H1 (cell line): ENCODE measurements at regions not wholly inside any gene's neighbourhood (a gene's known extent, or its start where the extent isn't known, plus 50 kb on each side); places are given as distances from the start of the nearest gene placed in this dataset.

ENCODE experiments used
- CTCF ChIA-PET: fragments of 300-600 bp; sonication (Branson Sonifier 250); formaldehyde crosslinking; loops from one replicate; lab custom pipeline; 2021; ENCODE audit not compliant: partially characterized antibody; lab: Charles Lee
- POLR2A ChIA-PET: fragments of 300-600 bp; sonication (Branson Sonifier 250); formaldehyde crosslinking; loops from one replicate; lab custom pipeline; 2021; ENCODE audit warnings: inconsistent platforms; ENCODE audit not compliant: partially characterized antibody; lab: Charles Lee
- DNase-seq, 2 experiments: peaks; one replicate each; pipeline versions ENCODE4 v3.0.0 to v3.0.0-alpha.2; 2010 to 2022; ENCODE audit warnings: low spot score in 2 of 2, low read depth in 1 of 2, mixed read lengths in 1 of 2
- FAIRE-seq: peaks from 2 replicates; lab custom pipeline; 2011; peaks lifted over from hg19 to GRCh38; lab: Jason Lieb, UNC
- H2AFZ ChIP-seq: 2 replicates; pipeline ENCODE4 v1.8.1; 2012; ENCODE audit warnings: low read length, inconsistent platforms
- H2AK5ac ChIP-seq: 2 replicates; pipeline ENCODE4 v1.6.1; 2013; ENCODE audit warnings: low read depth, low read length
- H2BK120ac ChIP-seq: replicated peaks from 2 replicates; pipeline ENCODE3; 2013; ENCODE audit warnings: low read depth, low read length, inconsistent platforms
- H2BK12ac ChIP-seq: 2 replicates; pipeline ENCODE4 v1.6.1; 2013; ENCODE audit warnings: low read depth, low read length
- H2BK15ac ChIP-seq: 2 replicates; pipeline ENCODE4 v1.6.1; 2013; ENCODE audit warnings: low read length
- H2BK20ac ChIP-seq: 2 replicates; pipeline ENCODE4 v1.6.1; 2013; ENCODE audit warnings: low read length
- H2BK5ac ChIP-seq: 2 replicates; pipeline ENCODE4 v1.6.1; 2013; ENCODE audit warnings: low read depth, low read length
- H3K14ac ChIP-seq: 2 replicates; pipeline ENCODE4 v1.6.1; 2013; ENCODE audit warnings: inconsistent platforms; ENCODE audit not compliant: insufficient read length
- H3K18ac ChIP-seq: 2 replicates; pipeline ENCODE4 v1.6.1; 2013; ENCODE audit warnings: low read length; ENCODE audit errors: extremely low read depth
- H3K23ac ChIP-seq: 2 replicates; pipeline ENCODE4 v1.6.1; 2013; ENCODE audit warnings: inconsistent platforms; ENCODE audit not compliant: insufficient read length
- H3K23me2 ChIP-seq: 2 replicates; pipeline ENCODE4 v1.6.1; 2013; ENCODE audit warnings: low read depth, low read length
- H3K27ac ChIP-seq: 2 replicates; pipeline ENCODE4 v1.6.1; 2011; ENCODE audit warnings: low read depth, low read length, inconsistent platforms
- H3K27me3 ChIP-seq, 4 experiments: replicated peaks in 1 of 4; 1 replicate in 1 of 4; 2 replicates in 3 of 4; pipeline versions ENCODE4 v1.6.1 to v1.8.1; 2011 to 2013; ENCODE audit warnings: low read length in 3 of 4, mild to moderate bottlenecking in 3 of 4, inconsistent platforms in 2 of 4, mixed read lengths in 2 of 4, moderate library complexity in 1 of 4; ENCODE audit not compliant: control insufficient read depth in 3 of 4, insufficient read depth in 3 of 4; ENCODE audit errors: extremely low read depth in 1 of 4
- H3K36me3 ChIP-seq, 4 experiments: 2 replicates each; pipeline versions ENCODE4 v1.6.1 to v1.8.1; 2011 to 2013; ENCODE audit warnings: mild to moderate bottlenecking in 4 of 4, low read length in 3 of 4, moderate library complexity in 2 of 4, control low read depth in 1 of 4, inconsistent platforms in 1 of 4; ENCODE audit not compliant: insufficient read depth in 4 of 4, control insufficient read depth in 2 of 4
- H3K4ac ChIP-seq: replicated peaks from 2 replicates; pipeline ENCODE3; 2013; ENCODE audit warnings: low read length, low read depth, mixed read lengths, inconsistent platforms; ENCODE audit not compliant: insufficient read length
- H3K4me1 ChIP-seq, 4 experiments: replicated peaks in 1 of 4; 1 replicate in 1 of 4; 2 replicates in 3 of 4; pipeline versions ENCODE4 v1.6.1 to v1.8.1; 2011 to 2013; ENCODE audit warnings: low read length in 3 of 4, inconsistent platforms in 2 of 4, mixed read lengths in 1 of 4; ENCODE audit not compliant: insufficient read depth in 4 of 4, control insufficient read depth in 3 of 4
- H3K4me2 ChIP-seq, 2 experiments: 2 replicates each; pipeline versions ENCODE4 v1.6.1 to v1.8.1; 2011 to 2013; ENCODE audit warnings: low read depth in 2 of 2, low read length in 2 of 2, control low read depth in 1 of 2, inconsistent platforms in 1 of 2, mild to moderate bottlenecking in 1 of 2; ENCODE audit not compliant: insufficient read depth in 1 of 2
- H3K4me3 ChIP-seq, 4 experiments: fragments of 200-600, 300-600 bp in 1 of 4; sonication (generic), shearing (Covaris generic), sonication (Bioruptor Twin) in 1 of 4; 2 replicates each; pipeline versions ENCODE4 v1.5.1 to v1.8.1; 2011 to 2016; ENCODE audit warnings: low read length in 4 of 4, low read depth in 3 of 4, control low read depth in 2 of 4, inconsistent platforms in 2 of 4, mild to moderate bottlenecking in 2 of 4, mixed read lengths in 1 of 4, moderate library complexity in 1 of 4; ENCODE audit not compliant: insufficient read depth in 2 of 4; ENCODE audit errors: extremely low read depth in 1 of 4
- H3K56ac ChIP-seq: replicated peaks from 2 replicates; pipeline ENCODE3; 2013; ENCODE audit warnings: low read depth, mild to moderate bottlenecking, mixed read lengths, low read length, inconsistent platforms; ENCODE audit not compliant: insufficient read length
- H3K79me1 ChIP-seq: 2 replicates; pipeline ENCODE4 v1.6.1; 2013; ENCODE audit warnings: low read depth, low read length, control low read depth
- H3K79me2 ChIP-seq, 2 experiments: 2 replicates each; pipeline versions ENCODE4 v1.6.1 to v1.8.1; 2012 to 2013; ENCODE audit warnings: low read length in 2 of 2, mild to moderate bottlenecking in 2 of 2, inconsistent platforms in 1 of 2; ENCODE audit not compliant: insufficient read depth in 2 of 2, control insufficient read depth in 1 of 2
- H3K9ac ChIP-seq, 4 experiments: replicated peaks in 1 of 4; 1 replicate in 1 of 4; 2 replicates in 3 of 4; pipeline versions ENCODE4 v1.6.1 to v1.8.1; 2011 to 2013; ENCODE audit warnings: low read depth in 3 of 4, low read length in 3 of 4, control low read depth in 2 of 4, mild to moderate bottlenecking in 2 of 4, moderate library complexity in 2 of 4, inconsistent platforms in 1 of 4; ENCODE audit errors: extremely low read depth in 1 of 4
- H3K9me3 ChIP-seq, 2 experiments: 2 replicates each; pipeline versions ENCODE4 v1.6.1 to v1.8.1; 2012 to 2013; ENCODE audit warnings: mild to moderate bottlenecking in 2 of 2, moderate library complexity in 2 of 2, control low read depth in 1 of 2, inconsistent platforms in 1 of 2, low read depth in 1 of 2, low read length in 1 of 2, mixed read lengths in 1 of 2; ENCODE audit not compliant: insufficient read depth in 2 of 2
- H4K20me1 ChIP-seq, 2 experiments: replicated peaks in 1 of 2; 2 replicates each; pipeline versions ENCODE3 to v1.8.1; 2011 to 2013; ENCODE audit warnings: inconsistent platforms in 2 of 2, low read length in 2 of 2, mild to moderate bottlenecking in 1 of 2; ENCODE audit not compliant: insufficient read depth in 2 of 2, control insufficient read depth in 1 of 2
- H4K5ac ChIP-seq: 2 replicates; pipeline ENCODE4 v1.6.1; 2013; ENCODE audit warnings: low read length, low read depth, mixed read lengths, inconsistent platforms; ENCODE audit not compliant: insufficient read length
- H4K8ac ChIP-seq: 2 replicates; pipeline ENCODE4 v1.8.0; 2013; ENCODE audit warnings: mild to moderate bottlenecking, moderate library complexity, low read length, inconsistent platforms; ENCODE audit not compliant: insufficient read depth; ENCODE audit errors: extremely low read depth
- H4K91ac ChIP-seq: replicated peaks from 2 replicates; pipeline ENCODE3; 2013; ENCODE audit warnings: low read length, mixed read lengths, inconsistent platforms; ENCODE audit not compliant: insufficient read length
- ATF2 ChIP-seq: IDR thresholded peaks from 2 replicates; pipeline ENCODE4 v1.6.1; 2012; ENCODE audit warnings: low read length, inconsistent platforms
- E2F6 ChIP-seq: IDR thresholded peaks from 2 replicates; pipeline ENCODE4 v1.6.1; 2012; ENCODE audit warnings: inconsistent platforms
- HDAC2 ChIP-seq, 2 experiments: fragments of 300-600 bp in 1 of 2; sonication (generic) in 1 of 2; IDR thresholded peaks; 2 replicates each; pipeline ENCODE4 v1.6.1; 2011 to 2012; ENCODE audit warnings: low read depth in 2 of 2, low read length in 2 of 2, mild to moderate bottlenecking in 2 of 2, moderate library complexity in 2 of 2, borderline replicate concordance in 1 of 2, inconsistent platforms in 1 of 2
- POLR2AphosphoS5 ChIP-seq: IDR thresholded peaks from 2 replicates; pipeline ENCODE4 v1.6.1; 2011; ENCODE audit warnings: low read depth, low read length
- POU5F1 ChIP-seq: IDR thresholded peaks from 2 replicates; pipeline ENCODE4 v1.6.1; 2011; ENCODE audit warnings: low read depth, mild to moderate bottlenecking, low read length, moderate library complexity
- SP4 ChIP-seq: IDR thresholded peaks from 2 replicates; pipeline ENCODE4 v1.6.1; 2012; ENCODE audit warnings: low read length, inconsistent platforms
- TBP ChIP-seq: IDR thresholded peaks from 2 replicates; pipeline ENCODE4 v1.6.1; 2011; ENCODE audit warnings: low read depth, low read length, improper control_type of control experiment
- WGBS, 2 experiments: shearing (Covaris generic) in 1 of 2; methylation state at CpG; one replicate each; pipeline versions ENCODE4 v1.1.6 to v1.1.7; 2013 to 2015; ENCODE audit warnings: low lambda C conversion rate in 2 of 2, mixed read lengths in 2 of 2, inconsistent platforms in 1 of 2, low coverage in 1 of 2, missing lambda C conversion rate in 1 of 2; ENCODE audit not compliant: insufficient replicate concordance in 2 of 2, insufficient coverage in 1 of 2, insufficient read length in 1 of 2; ENCODE audit errors: extremely low coverage in 1 of 2, missing lambda C conversion rate in 1 of 2; 5-methylcytosine and 5-hydroxymethylcytosine counted together

GRCh38 chr3:173342679-173343078 is 54.9 kb upstream of the NLGN1 start:
- no peaks in the 10 kb centered on the region for H3K27me3 ChIP-seq
- H3K4me3 ChIP-seq: no peak overlapping the region
- H2BK5ac ChIP-seq: no peak overlapping the region
- no peaks in the 10 kb centered on the region for H3K23me2 ChIP-seq
- no peak overlapping the region for H3K56ac ChIP-seq
- H3K4ac ChIP-seq: no peak overlapping the region
- no peak overlapping the region for H4K8ac ChIP-seq
- no peak overlapping the region for H3K27ac ChIP-seq
- H3K14ac ChIP-seq: no peak overlapping the region
- no peak overlapping the region for H2BK15ac ChIP-seq
- FAIRE-seq (no peak), DNase-seq (no peak)
- no peak overlapping the region for H3K23ac ChIP-seq
- no peak overlapping the region for H4K5ac ChIP-seq
- no peaks in the 10 kb centered on the region for H3K9me3 ChIP-seq
- ChIA-PET POLR2A (no interaction called here), CTCF (no interaction called here)
- 88% methylated on average over 1 of the region's 1 CpG; no CpG with 5 or more reads in 1 of the 2 experiments for WGBS, 2 experiments
- no peaks in the 10 kb centered on the region for H4K20me1 ChIP-seq
- TF ChIP-seq POLR2AphosphoS5: no peak
- no peak for TF ChIP-seq TBP
- no peak for TF ChIP-seq ATF2
- no peak for TF ChIP-seq POU5F1
- TF ChIP-seq HDAC2 (IDR thresholded peaks at IDR 0.05; ENCODE audit: borderline replicate concordance in 1 of 2, low read depth in 2 of 2, low read length in 2 of 2): no peak
- no peak for TF ChIP-seq E2F6
- TF ChIP-seq SP4: no peak
- H2BK20ac ChIP-seq: no peak overlapping the region
- H3K36me3 ChIP-seq: no peaks in the 10 kb centered on the region
- H2BK120ac ChIP-seq: no peak overlapping the region
- H2AFZ ChIP-seq: no peak overlapping the region
- H3K4me1 ChIP-seq: no peaks in the 10 kb centered on the region
- H3K18ac ChIP-seq: no peak overlapping the region
- H3K79me1 ChIP-seq: no peaks in the 10 kb centered on the region
- H2AK5ac ChIP-seq: no peak overlapping the region
- H3K9ac ChIP-seq: no peak overlapping the region
- H4K91ac ChIP-seq: no peak overlapping the region
- H3K79me2 ChIP-seq: no peaks in the 10 kb centered on the region
- no peak overlapping the region for H2BK12ac ChIP-seq
- no peak overlapping the region for H3K4me2 ChIP-seq
